ENCODE measurements at regions not wholly inside any gene's neighbourhood (a gene's known extent, or its start where the extent isn't known, plus 50 kb on each side); places are given as distances from the start of the nearest gene placed in this dataset.

DNA sequence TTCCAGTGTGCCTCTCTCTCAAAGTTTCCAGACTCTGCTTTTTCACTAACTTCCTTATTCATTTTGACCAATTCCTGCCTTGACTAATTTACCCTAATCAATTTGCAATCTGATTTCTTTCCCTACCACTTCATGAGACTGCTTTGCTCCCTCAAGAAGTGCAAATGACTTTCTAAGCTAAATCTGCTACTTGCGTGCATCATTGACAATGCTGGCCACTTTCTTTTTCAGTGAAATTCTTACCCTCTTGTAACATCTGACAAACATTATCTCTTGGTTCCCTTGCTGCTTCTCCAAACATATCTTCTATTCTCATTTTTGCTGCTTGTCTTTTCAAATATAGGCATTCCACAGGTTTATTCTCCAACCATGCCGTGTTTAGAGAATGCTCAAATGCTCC, 659.9 kb downstream of the USP25 start:
- no peak overlapping the region for H3K27ac Mint-ChIP-seq (ENCODE audit: unreplicated experiment)
- no peaks in the 10 kb centered on the region for H3K27me3 Mint-ChIP-seq (ENCODE audit: unreplicated experiment)
- H3K4me1 Mint-ChIP-seq (ENCODE audit: unreplicated experiment): peaks cover 7% of the 10 kb centered on the region
- TF ChIP-seq, protein P1, sequence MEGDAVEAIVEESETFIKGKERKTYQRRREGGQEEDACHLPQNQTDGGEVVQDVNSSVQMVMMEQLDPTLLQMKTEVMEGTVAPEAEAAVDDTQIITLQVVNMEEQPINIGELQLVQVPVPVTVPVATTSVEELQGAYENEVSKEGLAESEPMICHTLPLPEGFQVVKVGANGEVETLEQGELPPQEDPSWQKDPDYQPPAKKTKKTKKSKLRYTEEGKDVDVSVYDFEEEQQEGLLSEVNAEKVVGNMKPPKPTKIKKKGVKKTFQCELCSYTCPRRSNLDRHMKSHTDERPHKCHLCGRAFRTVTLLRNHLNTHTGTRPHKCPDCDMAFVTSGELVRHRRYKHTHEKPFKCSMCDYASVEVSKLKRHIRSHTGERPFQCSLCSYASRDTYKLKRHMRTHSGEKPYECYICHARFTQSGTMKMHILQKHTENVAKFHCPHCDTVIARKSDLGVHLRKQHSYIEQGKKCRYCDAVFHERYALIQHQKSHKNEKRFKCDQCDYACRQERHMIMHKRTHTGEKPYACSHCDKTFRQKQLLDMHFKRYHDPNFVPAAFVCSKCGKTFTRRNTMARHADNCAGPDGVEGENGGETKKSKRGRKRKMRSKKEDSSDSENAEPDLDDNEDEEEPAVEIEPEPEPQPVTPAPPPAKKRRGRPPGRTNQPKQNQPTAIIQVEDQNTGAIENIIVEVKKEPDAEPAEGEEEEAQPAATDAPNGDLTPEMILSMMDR (IDR thresholded peaks at IDR 0.05; ENCODE audit: unreplicated experiment): no peak
- DNase-seq (ENCODE audit: low spot score): no peak
- no peaks in the 10 kb centered on the region for H3K36me3 Mint-ChIP-seq (ENCODE audit: low read depth, unreplicated experiment)
- H3K9me3 Mint-ChIP-seq (ENCODE audit: unreplicated experiment): no peaks in the 10 kb centered on the region
- no peak overlapping the region for H3K4me3 Mint-ChIP-seq (ENCODE audit: unreplicated experiment)

DNA sequence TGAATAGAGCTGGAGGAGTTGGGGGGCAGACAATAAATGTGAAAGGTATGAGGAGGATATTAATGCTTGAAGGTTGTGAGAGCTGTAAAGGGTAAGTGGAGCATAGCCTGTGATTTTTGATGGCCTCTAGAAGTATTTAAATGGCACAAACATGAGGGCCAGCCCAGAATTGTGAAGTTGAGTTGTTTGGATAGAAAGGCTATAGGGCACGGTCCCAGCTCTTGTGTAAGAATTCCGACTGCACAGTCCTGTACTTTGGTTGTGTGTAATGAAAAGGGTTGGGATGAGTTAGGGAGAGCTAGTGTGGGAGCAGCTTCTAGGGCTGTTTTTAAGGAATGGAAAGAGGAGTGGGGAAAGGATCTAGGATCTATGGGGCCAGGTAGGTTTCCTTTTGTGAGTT, 665.5 kb downstream of the USP25 start:
- peaks cover 6% of the 10 kb centered on the region for H3K27me3 Mint-ChIP-seq (ENCODE audit: unreplicated experiment)
- no peak overlapping the region for H3K4me3 Mint-ChIP-seq (ENCODE audit: unreplicated experiment)

DNA sequence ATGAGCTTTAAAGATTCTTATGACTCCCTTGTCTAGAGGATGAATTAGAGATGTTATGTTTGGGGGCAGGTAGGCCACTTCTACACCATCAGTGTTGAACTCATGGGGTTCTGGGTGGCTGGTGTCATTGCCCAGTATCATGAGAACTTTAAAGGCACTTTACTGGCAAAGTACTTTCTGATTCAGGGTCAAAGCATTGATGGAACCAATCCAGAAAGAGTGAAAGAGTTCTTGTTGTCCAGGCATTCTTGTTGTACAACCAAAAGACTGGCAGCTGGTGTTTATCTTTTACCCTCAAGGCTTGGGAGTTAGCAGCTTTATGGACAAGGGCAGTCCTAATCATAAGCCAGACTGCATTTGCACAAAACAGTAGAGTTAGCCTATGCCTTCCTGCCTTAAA, 673.0 kb downstream of the USP25 start:
- no peak overlapping the region for H3K27ac Mint-ChIP-seq (ENCODE audit: unreplicated experiment)

More for the DNA sequence above, 665.5 kb downstream of the USP25 start:
- no peak overlapping the region for H3K27ac Mint-ChIP-seq (ENCODE audit: unreplicated experiment)
- H3K36me3 Mint-ChIP-seq (ENCODE audit: low read depth, unreplicated experiment): peaks cover 11% of the 10 kb centered on the region
- H3K4me1 Mint-ChIP-seq (ENCODE audit: unreplicated experiment): no peaks in the 10 kb centered on the region
- TF ChIP-seq, protein P1 (IDR thresholded peaks at IDR 0.05; ENCODE audit: unreplicated experiment): no peak
- peaks cover 5% of the 10 kb centered on the region for H3K9me3 Mint-ChIP-seq (ENCODE audit: unreplicated experiment)
- no peak for DNase-seq (ENCODE audit: low spot score)

DNA sequence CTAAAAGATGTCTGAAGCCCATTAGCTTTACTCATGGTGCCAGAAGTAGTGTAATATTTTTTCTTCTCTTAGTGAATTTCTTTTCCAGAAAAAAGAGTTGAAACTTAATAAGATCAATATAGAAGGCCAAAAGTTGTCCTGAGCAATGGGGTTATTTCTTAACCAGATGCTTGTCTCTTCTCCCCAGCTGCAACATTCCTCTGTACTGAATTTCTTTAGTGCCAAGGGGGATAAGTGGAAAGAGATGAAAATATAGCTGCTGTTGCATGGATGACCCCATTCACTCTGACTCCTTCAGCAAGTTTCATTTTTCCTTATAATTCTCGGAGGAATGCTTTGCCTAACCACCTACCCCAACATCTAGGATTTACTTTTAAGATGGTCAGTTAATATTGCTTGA, 675.0 kb downstream of the USP25 start:
- Mint-ChIP-seq H3K4me1 (ENCODE audit: unreplicated experiment) (no peaks in the 10 kb centered on the region), H3K27me3 (ENCODE audit: unreplicated experiment) (no peaks in the 10 kb centered on the region), H3K27ac (ENCODE audit: unreplicated experiment) (no peak overlapping the region), H3K4me3 (ENCODE audit: unreplicated experiment) (no peak overlapping the region), H3K9me3 (ENCODE audit: unreplicated experiment) (no peaks in the 10 kb centered on the region), H3K36me3 (ENCODE audit: low read depth, unreplicated experiment) (no peaks in the 10 kb centered on the region)
- DNase-seq (ENCODE audit: low spot score): no peak
- TF ChIP-seq, protein P1 (IDR thresholded peaks at IDR 0.05; ENCODE audit: unreplicated experiment): no peak

More for the DNA sequence above, 673.0 kb downstream of the USP25 start:
- H3K4me3 Mint-ChIP-seq (ENCODE audit: unreplicated experiment): no peak overlapping the region
- H3K27me3 Mint-ChIP-seq (ENCODE audit: unreplicated experiment): peaks cover under 1% of the 10 kb centered on the region
- TF ChIP-seq, protein P1 (IDR thresholded peaks at IDR 0.05; ENCODE audit: unreplicated experiment): no peak
- no peaks in the 10 kb centered on the region for H3K36me3 Mint-ChIP-seq (ENCODE audit: low read depth, unreplicated experiment)
- no peaks in the 10 kb centered on the region for H3K9me3 Mint-ChIP-seq (ENCODE audit: unreplicated experiment)
- no peak for DNase-seq (ENCODE audit: low spot score)
- H3K4me1 Mint-ChIP-seq (ENCODE audit: unreplicated experiment): no peaks in the 10 kb centered on the region

DNA sequence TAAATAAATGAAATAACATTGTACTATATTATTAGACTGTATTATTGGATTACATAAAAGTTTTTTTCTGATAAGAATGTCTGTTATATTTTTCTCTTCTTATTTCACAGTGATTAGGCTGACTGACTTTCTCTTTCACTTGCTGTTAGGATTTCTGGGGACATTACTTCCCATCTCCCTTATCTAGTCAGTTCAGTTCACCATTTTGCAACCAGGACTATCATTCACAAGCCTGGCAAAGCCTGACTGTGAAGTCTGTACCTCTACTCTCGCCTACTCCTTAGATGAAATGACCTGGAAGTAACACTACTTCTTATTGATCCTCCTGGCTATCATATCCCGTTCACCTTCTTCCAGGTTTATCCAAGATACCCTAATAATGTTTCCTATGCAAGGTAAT, 676.6 kb downstream of the USP25 start:
- Mint-ChIP-seq H3K9me3 (ENCODE audit: unreplicated experiment) (no peaks in the 10 kb centered on the region), H3K27me3 (ENCODE audit: unreplicated experiment) (no peaks in the 10 kb centered on the region), H3K4me1 (ENCODE audit: unreplicated experiment) (no peaks in the 10 kb centered on the region), H3K4me3 (ENCODE audit: unreplicated experiment) (no peak overlapping the region), H3K36me3 (ENCODE audit: low read depth, unreplicated experiment) (no peaks in the 10 kb centered on the region), H3K27ac (ENCODE audit: unreplicated experiment) (no peak overlapping the region)
- no peak for DNase-seq (ENCODE audit: low spot score)
- TF ChIP-seq, protein P1 (IDR thresholded peaks at IDR 0.05; ENCODE audit: unreplicated experiment): no peak
